OCI-LY1 (cell line): ENCODE measurements at regions not wholly inside any gene's neighbourhood (a gene's known extent, or its start where the extent isn't known, plus 50 kb on each side); places are given as distances from the start of the nearest gene placed in this dataset.

Experiments
- H2AFZ ChIP-seq: fragments of 200-600 bp; sonication (generic), shearing (Covaris generic); 2 replicates; pipeline ENCODE4 v1.6.0; 2014; ENCODE audit warnings: antibody characterized with exemption, mild to moderate bottlenecking, low read length
- H3F3A ChIP-seq: fragments of 200-600 bp; sonication (generic), shearing (Covaris generic); 2 replicates; pipeline ENCODE4 v1.6.0; 2014; ENCODE audit warnings: mild to moderate bottlenecking, antibody characterized with exemption, low read length, moderate library complexity; ENCODE audit not compliant: insufficient read depth
- H3K27ac ChIP-seq: fragments of 200-600 bp; sonication (generic); 2 replicates; pipeline ENCODE4 v1.5.1; 2014; ENCODE audit warnings: low read length, mixed run types, mild to moderate bottlenecking, low read depth; ENCODE audit not compliant: poor library complexity, severe bottlenecking
- H3K27me3 ChIP-seq: fragments of 200-600 bp; sonication (generic); 2 replicates; pipeline ENCODE4 v1.6.0; 2014; ENCODE audit warnings: antibody characterized with exemption, mild to moderate bottlenecking, low read length, moderate library complexity; ENCODE audit not compliant: insufficient read depth
- H3K36me3 ChIP-seq: fragments of 200-600 bp; sonication (generic); 2 replicates; pipeline ENCODE4 v1.6.1; 2014; ENCODE audit warnings: mild to moderate bottlenecking, antibody characterized with exemption, low read length, moderate library complexity, mixed read lengths; ENCODE audit not compliant: insufficient read depth
- H3K4me1 ChIP-seq: fragments of 200-600 bp; sonication (generic); 2 replicates; pipeline ENCODE4 v1.5.1; 2014; ENCODE audit warnings: mild to moderate bottlenecking, low read length, moderate library complexity; ENCODE audit not compliant: insufficient read depth, severe bottlenecking
- H3K4me2 ChIP-seq: fragments of 200-600 bp; sonication (generic), shearing (Covaris generic); 2 replicates; pipeline ENCODE4 v1.6.1; 2014; ENCODE audit warnings: low read length
- H3K4me3 ChIP-seq: fragments of 200-600 bp; sonication (generic); 2 replicates; pipeline ENCODE4 v1.5.1; 2014; ENCODE audit warnings: low read length, low read depth, mild to moderate bottlenecking, mixed read lengths; ENCODE audit not compliant: poor library complexity, severe bottlenecking
- H3K79me2 ChIP-seq: fragments of 200-600 bp; shearing (Covaris generic); 2 replicates; pipeline ENCODE4 v1.6.1; 2016; ENCODE audit warnings: mixed run types, low read length, mixed read lengths; ENCODE audit not compliant: insufficient read depth
- H3K9ac ChIP-seq: fragments of 200-600 bp; sonication (generic), shearing (Covaris generic); 2 replicates; pipeline ENCODE4 v1.6.1; 2014; ENCODE audit warnings: mild to moderate bottlenecking, low read length, mixed read lengths
- H3K9me2 ChIP-seq: fragments of 200-600 bp; sonication (generic), shearing (Covaris generic); 2 replicates; pipeline ENCODE4 v1.6.1; 2014; ENCODE audit warnings: low read depth, mild to moderate bottlenecking, low read length, mixed read lengths
- H3K9me3 ChIP-seq: fragments of 200-600 bp; shearing (Covaris generic); 2 replicates; pipeline ENCODE4 v1.6.1; 2014; ENCODE audit warnings: low read length, mixed read lengths
- H4K20me1 ChIP-seq: fragments of 200-600 bp; sonication (generic), shearing (Covaris generic); 2 replicates; pipeline ENCODE4 v1.6.0; 2016; ENCODE audit warnings: mild to moderate bottlenecking, low read length; ENCODE audit not compliant: insufficient read depth
- EZH2 ChIP-seq: fragments of 200-600 bp; sonication (generic), shearing (Covaris generic); IDR thresholded peaks from 2 replicates; pipeline ENCODE4 v1.8.0; 2017; ENCODE audit warnings: borderline replicate concordance, mixed run types, mild to moderate bottlenecking, antibody characterized with exemption, low read length, moderate library complexity, mixed read lengths
- TF ChIP-seq, protein P1 (sequence below): fragments of 200-600 bp; sonication (generic), shearing (Covaris generic); IDR thresholded peaks from 2 replicates; pipeline ENCODE4 v1.5.1; 2017; ENCODE audit warnings: mild to moderate bottlenecking, antibody characterized with exemption, low read length, moderate library complexity, mixed read lengths

DNA sequence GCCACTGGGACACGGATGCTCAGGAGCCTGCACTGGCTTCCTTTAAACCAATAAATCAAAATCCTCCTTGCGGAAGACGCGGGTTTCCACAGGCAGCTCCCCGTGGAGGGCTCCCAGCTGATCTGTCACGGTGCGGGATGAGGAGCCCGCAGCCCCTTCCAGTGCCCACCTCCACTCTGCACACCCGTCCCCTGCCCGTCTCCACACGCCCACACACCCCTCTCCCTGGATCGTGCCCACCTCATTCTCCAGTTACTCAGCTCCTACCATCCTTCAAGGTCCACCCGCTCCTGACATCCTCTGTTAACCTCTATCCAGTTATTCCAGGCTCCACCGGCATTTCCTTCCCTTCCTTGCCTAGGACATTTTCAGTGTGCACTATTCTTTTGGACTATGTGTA lies 895.9 kb downstream of the TRIML1 start:
- no peaks in the 10 kb centered on the region for H3K36me3 ChIP-seq
- no peak overlapping the region for H2AFZ ChIP-seq
- TF ChIP-seq, protein P1, sequence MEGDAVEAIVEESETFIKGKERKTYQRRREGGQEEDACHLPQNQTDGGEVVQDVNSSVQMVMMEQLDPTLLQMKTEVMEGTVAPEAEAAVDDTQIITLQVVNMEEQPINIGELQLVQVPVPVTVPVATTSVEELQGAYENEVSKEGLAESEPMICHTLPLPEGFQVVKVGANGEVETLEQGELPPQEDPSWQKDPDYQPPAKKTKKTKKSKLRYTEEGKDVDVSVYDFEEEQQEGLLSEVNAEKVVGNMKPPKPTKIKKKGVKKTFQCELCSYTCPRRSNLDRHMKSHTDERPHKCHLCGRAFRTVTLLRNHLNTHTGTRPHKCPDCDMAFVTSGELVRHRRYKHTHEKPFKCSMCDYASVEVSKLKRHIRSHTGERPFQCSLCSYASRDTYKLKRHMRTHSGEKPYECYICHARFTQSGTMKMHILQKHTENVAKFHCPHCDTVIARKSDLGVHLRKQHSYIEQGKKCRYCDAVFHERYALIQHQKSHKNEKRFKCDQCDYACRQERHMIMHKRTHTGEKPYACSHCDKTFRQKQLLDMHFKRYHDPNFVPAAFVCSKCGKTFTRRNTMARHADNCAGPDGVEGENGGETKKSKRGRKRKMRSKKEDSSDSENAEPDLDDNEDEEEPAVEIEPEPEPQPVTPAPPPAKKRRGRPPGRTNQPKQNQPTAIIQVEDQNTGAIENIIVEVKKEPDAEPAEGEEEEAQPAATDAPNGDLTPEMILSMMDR, result no peak
- no peak for TF ChIP-seq EZH2
- H3K79me2 ChIP-seq, result no peaks in the 10 kb centered on the region
- no peak overlapping the region for H3K9ac ChIP-seq
- H3K27ac ChIP-seq, result peak overlapping the region; percentile 95
- no peaks in the 10 kb centered on the region for H3K27me3 ChIP-seq
- no peaks in the 10 kb centered on the region for H3K9me3 ChIP-seq
- peaks cover 53% of the 10 kb centered on the region for H3K4me1 ChIP-seq
- H3K9me2 ChIP-seq, result no peaks in the 10 kb centered on the region
- no peak overlapping the region for H3K4me3 ChIP-seq
- no peaks in the 10 kb centered on the region for H4K20me1 ChIP-seq
- H3K4me2 ChIP-seq, result no peak overlapping the region
- no peaks in the 10 kb centered on the region for H3F3A ChIP-seq

DNA sequence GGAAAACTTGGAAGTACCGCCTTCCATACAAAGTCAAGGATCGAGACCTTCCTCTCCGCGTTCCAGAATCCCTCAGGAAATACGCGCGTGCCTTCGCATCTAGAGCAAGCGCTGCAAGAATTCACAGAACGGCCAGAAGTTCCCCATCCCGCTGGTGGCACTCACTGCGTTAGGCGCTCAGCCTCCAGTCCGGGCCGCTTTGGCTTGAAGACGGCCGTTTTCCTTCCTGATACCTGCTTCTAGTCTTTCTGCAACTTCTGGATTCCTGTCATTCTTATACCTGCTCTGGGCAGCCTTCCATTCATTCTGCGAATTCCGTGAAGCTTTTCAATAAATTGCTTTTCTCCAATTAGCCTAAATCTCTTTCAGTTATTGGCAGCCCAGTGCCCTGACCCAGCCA lies 896.4 kb downstream of the TRIML1 start:
- Histone ChIP-seq H3K9me2 (no peaks in the 10 kb centered on the region), H2AFZ (no peak overlapping the region), H3K4me1 (peaks cover 48% of the 10 kb centered on the region), H3K4me3 (no peak overlapping the region), H3K27ac (no peak overlapping the region), H3F3A (no peaks in the 10 kb centered on the region), H3K9me3 (no peaks in the 10 kb centered on the region), H3K36me3 (no peaks in the 10 kb centered on the region), H3K27me3 (no peaks in the 10 kb centered on the region), H3K9ac (no peak overlapping the region), H3K79me2 (no peaks in the 10 kb centered on the region), H3K4me2 (no peak overlapping the region), H4K20me1 (no peaks in the 10 kb centered on the region)
- TF ChIP-seq EZH2, result no peak
- TF ChIP-seq, protein P1, result no peak

DNA sequence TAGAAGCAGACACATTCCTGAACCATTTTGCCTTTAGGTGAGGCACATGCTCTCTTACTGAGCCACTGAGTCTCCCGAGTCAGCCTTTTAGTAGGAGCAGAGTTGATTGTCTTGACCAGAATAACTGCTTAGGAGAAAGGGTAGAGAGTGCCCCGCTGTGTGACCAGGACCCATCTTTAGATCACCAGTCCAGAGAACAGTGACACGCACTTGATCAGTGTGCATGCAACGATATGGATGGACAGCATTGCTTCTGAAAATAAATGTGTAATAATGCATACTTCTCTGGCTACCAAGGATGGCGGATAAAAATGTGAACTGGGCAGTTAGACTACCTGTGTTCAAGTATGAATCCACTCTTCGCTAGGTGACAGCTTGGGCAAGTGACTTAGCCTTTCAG lies 897.7 kb downstream of the TRIML1 start:
- no peaks in the 10 kb centered on the region for H3K79me2 ChIP-seq
- no peaks in the 10 kb centered on the region for H4K20me1 ChIP-seq
- no peaks in the 10 kb centered on the region for H3F3A ChIP-seq
- no peak overlapping the region for H3K4me3 ChIP-seq
- H3K9me2 ChIP-seq, result no peaks in the 10 kb centered on the region
- TF ChIP-seq, protein P1, result no peak
- TF ChIP-seq EZH2, result no peak
- H3K4me2 ChIP-seq, result no peak overlapping the region
- no peak overlapping the region for H3K9ac ChIP-seq
- no peaks in the 10 kb centered on the region for H3K36me3 ChIP-seq
- no peaks in the 10 kb centered on the region for H3K27me3 ChIP-seq
- H3K9me3 ChIP-seq, result no peaks in the 10 kb centered on the region
- no peak overlapping the region for H2AFZ ChIP-seq
- H3K4me1 ChIP-seq, result peaks cover 35% of the 10 kb centered on the region
- no peak overlapping the region for H3K27ac ChIP-seq
